H1 (cell line): ENCODE measurements at regions not wholly inside any gene's neighbourhood (a gene's known extent, or its start where the extent isn't known, plus 50 kb on each side); places are given as distances from the start of the nearest gene placed in this dataset.

Experiments used
- BACH1 ChIP-seq: IDR thresholded peaks from 2 replicates; pipeline ENCODE4 v1.6.1; 2012; ENCODE audit warnings: low read length, improper control_type of control experiment
- CTCF ChIP-seq, 3 experiments: IDR thresholded peaks; 1 replicate in 2 of 3; 2 replicates in 1 of 3; pipeline versions ENCODE4 v1.5.1 to v1.6.1; 2011; ENCODE audit warnings: low read length in 3 of 3, mild to moderate bottlenecking in 3 of 3, inconsistent platforms in 2 of 3, low read depth in 1 of 3, moderate library complexity in 1 of 3; ENCODE audit not compliant: insufficient read depth in 1 of 3; ENCODE audit errors: control extremely low read depth in 1 of 3
- EP300 ChIP-seq, 2 experiments: IDR thresholded peaks; 1 replicate in 1 of 2; 2 replicates in 1 of 2; pipeline ENCODE4 v1.6.1; 2011 to 2012; ENCODE audit warnings: low read depth in 2 of 2, low read length in 2 of 2, mild to moderate bottlenecking in 2 of 2, borderline replicate concordance in 1 of 2, inconsistent platforms in 1 of 2, moderate library complexity in 1 of 2
- HDAC6 ChIP-seq: IDR thresholded peaks from one replicate; pipeline ENCODE4 v1.7.1; 2012; ENCODE audit warnings: low read depth, mild to moderate bottlenecking, inconsistent platforms, low read length, moderate library complexity
- JUN ChIP-seq: IDR thresholded peaks from 2 replicates; pipeline ENCODE4 v1.6.1; 2011; ENCODE audit warnings: low read depth, mild to moderate bottlenecking, improper control_type of control experiment, low read length
- JUND ChIP-seq: IDR thresholded peaks from 2 replicates; pipeline ENCODE4 v1.6.1; 2011; ENCODE audit warnings: mild to moderate bottlenecking, improper control_type of control experiment, low read length
- MAX ChIP-seq: IDR thresholded peaks from 2 replicates; pipeline ENCODE4 v1.6.1; 2012; ENCODE audit warnings: inconsistent platforms
- PHF8 ChIP-seq: fragments of 200-600 bp; sonication (generic); conservative IDR thresholded peaks from 2 replicates; pipeline ENCODE4 v1.7.1; 2012; ENCODE audit warnings: low read depth, mild to moderate bottlenecking, inconsistent platforms, low read length, moderate library complexity
- POLR2A ChIP-seq, 2 experiments: IDR thresholded peaks; 1 replicate in 1 of 2; 2 replicates in 1 of 2; pipeline ENCODE4 v1.6.1; 2011; ENCODE audit warnings: low read depth in 2 of 2, low read length in 2 of 2, mild to moderate bottlenecking in 2 of 2; ENCODE audit errors: control extremely low read depth in 1 of 2
- POLR2AphosphoS5 ChIP-seq: IDR thresholded peaks from 2 replicates; pipeline ENCODE4 v1.6.1; 2011; ENCODE audit warnings: low read depth, low read length
- RAD21 ChIP-seq, 2 experiments: IDR thresholded peaks in 1 of 2; conservative IDR thresholded peaks in 1 of 2; 2 replicates each; pipeline ENCODE4 v1.6.1; 2011; ENCODE audit warnings: low read depth in 2 of 2, low read length in 2 of 2, improper control_type of control experiment in 1 of 2, inconsistent platforms in 1 of 2, mild to moderate bottlenecking in 1 of 2, moderate library complexity in 1 of 2
- SP1 ChIP-seq: IDR thresholded peaks from 2 replicates; pipeline ENCODE4 v1.6.1; 2011; ENCODE audit warnings: low read depth, low read length

- TF ChIP-seq SP1, result no peak
- TF ChIP-seq MAX, result no peak
- TF ChIP-seq POLR2AphosphoS5, result no peak
- no peak for TF ChIP-seq JUN
- TF ChIP-seq HDAC6, result no peak
- TF ChIP-seq EP300 (IDR thresholded peaks at IDR 0.05; ENCODE audit: borderline replicate concordance in 1 of 2, low read depth in 2 of 2, low read length in 2 of 2), result no peak
- no peak for TF ChIP-seq RAD21 (IDR thresholded peaks at IDR 0.05 in 1 of 2, conservative IDR thresholded peaks at IDR 0.05 in 1 of 2; ENCODE audit: low read depth in 2 of 2, low read length in 2 of 2)
- TF ChIP-seq BACH1, result no peak
- TF ChIP-seq JUND, result no peak
- TF ChIP-seq PHF8, result no peak
- TF ChIP-seq POLR2A (IDR thresholded peaks at IDR 0.05; ENCODE audit: control extremely low read depth in 1 of 2, low read depth in 2 of 2, low read length in 2 of 2), result no peak
- TF ChIP-seq CTCF (IDR thresholded peaks at IDR 0.05; ENCODE audit: control extremely low read depth in 1 of 3, insufficient read depth in 1 of 3, low read depth in 1 of 3, low read length in 3 of 3), result no peak
These were observed 122.7 kb upstream of the IGF1R start for GRCh38 chr15:98525661-98526001.
